Activated CD4-positive, alpha-beta T cell treated with anti-CD3 and anti-CD28 coated beads, Interleukin-2, amount 50 U/mL, for 16 hours (primary cell): ENCODE measurements at regions not wholly inside any gene's neighbourhood (a gene's known extent, or its start where the extent isn't known, plus 50 kb on each side); places are given as distances from the start of the nearest gene placed in this dataset.
"Not testable (repeated sequence)": the region's sequence is repeated elsewhere in the genome, so short reads cannot be mapped to it uniquely, and the experiment has no call there.

ENCODE experiments used
- DNase-seq: peaks from one replicate; pipeline ENCODE4 v3.0.0-alpha.2; 2020

DNA sequence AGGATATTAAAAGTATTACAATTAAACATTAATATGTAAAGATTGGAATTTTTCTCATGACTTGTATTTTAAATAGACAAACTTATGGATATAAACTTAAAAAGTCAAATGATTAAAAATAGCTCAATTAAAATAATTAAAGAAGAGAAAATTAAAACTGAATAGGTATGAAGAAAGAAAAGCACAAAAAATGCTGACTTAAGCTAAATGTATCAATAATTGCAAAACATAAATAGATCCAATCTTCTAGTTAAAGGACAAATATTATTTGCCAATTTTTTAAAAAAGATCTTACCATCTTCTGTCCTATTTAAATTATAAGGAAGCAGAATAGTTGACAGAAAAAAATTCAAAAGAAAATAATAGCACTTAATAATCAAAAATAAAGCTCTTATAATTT, 646.3 kb upstream of the ANKRD30A start:
- no peak for DNase-seq

DNA sequence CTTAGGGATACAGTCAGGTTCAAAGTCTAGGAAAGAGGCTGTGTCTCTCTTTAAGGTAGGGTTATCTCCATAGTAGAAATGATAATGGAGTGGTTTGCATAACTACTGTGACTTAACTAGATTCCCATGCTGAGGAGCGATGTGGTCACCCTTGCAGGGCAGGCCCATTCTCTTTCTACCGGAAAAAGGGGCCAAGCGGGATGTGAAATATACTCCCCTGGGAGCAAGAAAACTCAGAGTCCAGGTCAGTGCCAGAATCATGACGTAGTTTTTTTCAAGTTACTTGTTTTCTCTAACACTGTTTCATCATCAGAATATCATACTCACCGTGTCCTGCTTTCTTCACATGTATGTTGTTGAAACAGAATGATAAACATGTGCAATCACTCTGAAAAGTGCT, 649.0 kb upstream of the ANKRD30A start:
- no peak for DNase-seq

DNA sequence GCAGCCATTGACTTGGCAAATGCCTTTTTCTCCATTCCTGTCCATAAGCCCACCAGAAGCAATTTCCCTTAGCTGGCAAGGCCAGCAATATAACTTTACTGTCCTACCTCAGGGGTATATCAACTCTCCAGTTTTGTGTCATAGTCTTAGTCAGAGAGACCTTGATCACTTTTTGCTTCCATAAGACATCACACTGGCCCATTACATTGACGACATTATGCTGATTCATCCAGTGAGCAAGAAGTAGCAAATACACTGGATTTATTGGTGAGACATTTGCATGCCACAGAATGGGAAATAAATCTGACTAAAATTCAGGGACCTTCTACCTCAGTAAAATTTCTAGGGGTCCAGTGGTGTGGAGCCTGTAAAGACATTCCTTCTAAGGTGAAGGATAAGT, 649.7 kb upstream of the ANKRD30A start:
- no peak for DNase-seq

DNA sequence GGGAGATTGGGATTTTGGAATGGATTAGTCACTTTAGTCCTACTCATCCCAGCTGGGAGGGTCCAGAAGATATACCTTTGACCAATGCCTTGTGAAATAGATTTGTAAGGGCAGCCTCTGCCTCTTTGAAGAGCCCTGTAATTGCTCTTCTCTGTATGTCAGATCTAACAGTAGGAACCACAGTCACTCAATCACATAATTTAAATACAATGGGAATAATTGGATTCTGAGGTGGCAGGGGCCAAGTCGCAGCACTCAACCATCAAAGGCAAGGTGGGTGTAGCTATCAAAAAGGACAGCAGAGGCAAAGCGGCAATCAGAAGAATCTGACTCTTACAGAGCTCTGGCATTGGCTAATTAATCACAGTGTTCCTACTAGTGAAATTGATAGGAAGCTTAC, 650.9 kb upstream of the ANKRD30A start:
- no peak for DNase-seq

DNA sequence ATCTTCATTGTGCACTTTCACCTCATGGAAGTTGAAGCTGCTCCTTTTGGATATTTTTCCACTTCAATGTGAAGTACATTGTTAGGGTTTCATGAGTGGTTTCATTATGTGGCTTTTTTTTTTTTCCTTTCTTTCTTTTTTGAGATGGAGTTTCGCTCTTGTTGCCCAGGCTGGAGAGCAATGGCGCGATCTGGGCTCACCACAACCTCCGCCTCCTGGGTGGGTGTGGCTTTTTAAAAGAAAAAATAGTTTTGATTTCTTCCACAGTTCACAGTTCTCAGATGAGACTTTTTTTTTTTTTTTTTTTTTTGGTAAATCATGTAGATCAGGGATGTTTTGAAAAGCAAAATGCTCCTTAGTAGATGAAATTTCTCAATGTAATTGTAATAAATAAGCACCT, 652.3 kb upstream of the ANKRD30A start:
- DNase-seq = no peak

DNA sequence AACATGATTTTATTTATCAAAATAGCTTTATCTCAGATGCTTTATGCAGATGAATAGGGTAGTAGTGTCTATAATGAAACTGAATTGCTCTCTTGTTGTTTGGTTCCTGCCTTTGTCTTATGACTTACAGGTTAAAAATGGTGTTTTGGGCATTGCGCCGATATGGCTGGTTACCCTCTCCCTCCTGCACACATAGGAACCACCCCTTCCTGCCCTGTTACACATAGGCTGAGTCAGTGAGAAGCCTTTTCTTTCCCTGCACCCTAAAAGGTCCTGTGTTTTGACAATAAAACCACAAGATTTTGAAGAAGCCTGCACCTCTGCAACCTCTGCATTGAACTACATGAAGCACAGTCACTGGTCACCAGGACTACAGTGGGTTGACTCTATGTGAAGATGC, 655.8 kb upstream of the ANKRD30A start:
- no peak for DNase-seq

DNA sequence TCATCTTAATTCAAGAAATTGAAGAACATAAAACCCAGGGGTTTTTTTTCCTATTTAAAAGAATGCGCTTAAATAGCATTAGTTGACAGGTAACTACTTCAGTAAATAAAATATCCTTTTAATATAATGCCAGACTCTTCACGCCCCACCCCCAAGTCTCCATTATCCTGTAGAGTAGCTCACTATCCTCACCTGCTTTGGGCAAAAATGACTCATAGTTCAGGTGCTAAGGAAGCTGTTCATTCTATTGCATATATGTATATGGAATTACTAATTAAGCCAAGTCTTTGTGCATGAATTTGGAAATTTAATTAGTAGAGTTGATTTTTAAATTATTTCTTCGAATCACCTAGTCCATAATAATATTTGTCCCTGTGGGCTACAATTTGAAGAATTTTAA, 656.8 kb upstream of the ANKRD30A start:
- DNase-seq = no peak

DNA sequence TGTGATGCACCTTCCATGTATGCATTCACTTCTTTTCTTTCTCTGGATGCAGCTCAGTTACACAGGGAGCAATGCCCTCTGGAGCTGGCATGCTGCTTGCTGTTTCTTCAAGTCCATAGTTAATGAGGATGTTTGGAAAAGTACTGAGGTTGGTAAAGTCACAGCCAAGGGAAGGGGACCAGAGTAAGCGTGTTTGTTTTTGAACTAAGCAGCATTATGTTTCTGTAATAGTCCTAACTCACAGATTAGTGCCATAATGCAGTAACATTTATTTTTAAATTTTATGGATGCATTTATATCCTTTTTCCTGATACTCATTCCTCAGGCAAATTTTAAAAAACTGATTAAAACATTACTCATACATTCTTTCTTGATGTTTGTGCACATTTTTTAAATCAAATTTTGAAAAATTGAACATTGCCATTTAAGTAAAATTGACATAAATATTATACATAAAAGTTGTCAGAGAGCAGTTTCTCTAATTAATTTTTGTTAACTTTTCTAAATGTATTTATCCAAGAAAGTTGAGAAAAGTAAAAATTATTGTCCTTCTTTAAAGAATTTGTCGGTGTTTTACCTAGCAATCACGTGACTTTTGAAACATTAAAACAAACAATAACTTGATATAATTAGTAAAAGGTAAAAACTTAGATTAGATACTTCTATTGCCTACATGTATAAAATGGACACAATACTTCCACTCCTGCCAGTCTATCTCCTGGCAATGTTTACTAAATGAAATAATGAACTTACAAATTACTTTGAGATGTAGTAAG, 659.6 kb upstream of the ANKRD30A start:
- DNase-seq = no peak

DNA sequence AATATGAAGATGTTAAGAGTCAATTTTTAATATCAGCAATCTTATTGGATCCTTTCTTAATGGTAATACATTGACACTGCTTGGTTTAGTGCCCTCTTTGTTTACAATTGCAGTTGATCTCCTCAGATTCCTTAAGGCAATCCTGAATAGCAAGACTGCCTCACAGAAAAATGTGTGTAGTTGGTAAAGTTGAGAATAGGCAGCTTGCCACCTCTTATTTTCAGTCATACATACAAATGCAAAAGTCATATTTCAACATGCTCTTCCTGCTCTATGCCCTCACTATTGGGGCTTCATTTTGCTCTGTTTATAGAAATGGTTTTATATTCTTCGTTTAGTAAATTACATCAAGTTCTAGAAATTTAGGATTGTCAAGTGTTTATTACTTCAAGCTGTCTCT, 661.1 kb upstream of the ANKRD30A start:
- DNase-seq = no peak

DNA sequence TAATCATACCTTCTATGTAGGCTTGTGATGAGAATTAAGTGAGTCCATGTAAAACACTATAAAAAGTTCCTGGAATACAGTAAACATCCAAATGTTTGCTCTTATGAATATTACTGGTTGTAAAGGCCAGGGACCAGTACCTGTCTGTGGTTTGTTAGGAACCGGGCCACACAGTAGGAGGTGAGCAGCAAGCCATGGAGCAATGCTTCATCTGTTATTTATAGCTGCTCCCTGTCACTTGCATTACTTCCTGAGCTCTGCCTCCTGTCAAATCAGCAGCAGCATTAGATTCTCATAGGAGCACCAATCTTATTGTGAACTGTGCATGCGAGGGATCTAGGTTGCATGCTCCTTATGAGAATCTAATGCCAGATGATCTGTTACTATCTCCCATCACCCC, 662.0 kb upstream of the ANKRD30A start:
- no peak for DNase-seq

DNA sequence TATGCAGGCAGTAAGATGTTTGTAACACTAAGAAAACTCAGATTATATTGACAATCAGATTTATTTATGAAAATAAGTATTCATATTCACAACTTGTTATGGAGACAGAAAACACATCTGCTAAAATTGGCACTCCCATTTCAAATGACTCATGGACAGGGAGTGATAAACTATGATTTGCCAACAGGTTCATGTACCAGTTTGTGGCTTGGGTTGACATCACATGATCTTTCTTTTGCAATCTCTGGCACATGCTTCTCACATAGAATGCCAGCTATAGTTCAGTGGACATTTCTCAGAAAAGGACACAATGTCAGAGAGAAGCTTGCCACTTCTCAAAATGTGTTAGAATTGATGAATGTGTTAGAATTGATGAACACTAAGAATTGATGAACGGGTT, 663.2 kb upstream of the ANKRD30A start:
- no peak for DNase-seq

DNA sequence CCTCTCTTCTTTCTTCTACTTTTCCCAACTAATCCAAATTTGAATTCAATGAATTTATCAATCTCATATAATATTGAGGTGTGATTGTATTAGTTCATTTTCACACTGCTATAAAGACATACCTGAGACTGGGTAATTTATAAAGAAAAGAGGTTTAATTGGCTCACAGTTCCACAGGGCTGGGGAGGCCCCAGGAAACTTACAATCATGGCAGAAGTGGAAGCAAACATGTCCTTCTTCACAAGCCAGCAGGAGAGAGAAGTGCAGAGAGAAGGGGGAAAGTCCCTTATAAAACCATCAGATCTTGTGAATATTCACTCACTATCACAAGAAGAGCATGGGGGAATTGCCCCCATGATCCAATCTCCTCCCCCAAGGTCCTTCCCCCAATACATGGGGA, 667.0 kb upstream of the ANKRD30A start:
- DNase-seq = not testable (repeated sequence)

DNA sequence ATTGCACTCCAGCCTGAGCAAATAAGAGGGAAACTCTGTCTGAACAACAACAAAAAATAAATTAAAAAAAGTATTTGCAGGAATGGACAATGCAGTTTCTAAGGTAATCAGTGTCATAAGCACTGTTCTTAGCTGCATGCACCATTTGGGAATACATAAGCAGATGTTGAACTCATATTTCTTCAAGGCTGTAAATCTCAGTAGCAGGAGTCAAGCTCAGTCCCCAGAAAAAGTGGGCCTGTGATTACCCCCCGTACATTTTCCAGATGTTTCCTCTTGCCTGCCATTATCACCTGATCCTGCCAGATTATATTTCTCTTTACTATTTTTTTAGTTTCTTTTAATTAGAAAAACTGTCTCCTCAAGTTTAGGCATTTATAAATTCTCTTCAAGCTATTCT, 667.6 kb upstream of the ANKRD30A start:
- DNase-seq = no peak

DNA sequence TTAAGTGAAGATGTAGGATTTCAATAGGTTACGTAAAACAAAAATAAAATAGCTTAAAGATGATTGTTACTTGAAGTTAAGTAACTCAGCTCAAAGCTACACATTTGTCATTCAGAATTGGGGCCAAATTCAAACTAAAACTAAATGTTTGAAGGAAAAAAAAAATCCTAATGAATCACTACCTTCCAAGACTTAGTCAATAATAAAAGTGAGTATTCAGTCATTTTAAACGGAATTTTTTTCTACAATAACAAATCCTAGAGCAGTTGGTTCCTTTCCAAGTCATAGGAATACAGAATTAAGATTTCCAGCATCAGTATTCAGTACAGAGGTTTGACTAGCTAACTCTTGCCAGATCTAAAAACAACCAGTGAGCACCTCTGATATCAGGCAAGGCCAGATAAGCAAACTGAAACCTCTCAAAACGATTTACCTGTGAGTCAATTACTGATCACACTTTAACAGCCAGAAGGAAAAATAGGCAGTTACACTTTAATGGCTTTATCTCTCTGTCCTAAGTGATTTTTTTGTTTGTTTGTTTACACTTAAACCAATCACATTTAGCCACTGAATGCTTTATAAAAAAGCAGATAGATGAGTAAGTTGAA, 669.8 kb upstream of the ANKRD30A start:
- DNase-seq = no peak

DNA sequence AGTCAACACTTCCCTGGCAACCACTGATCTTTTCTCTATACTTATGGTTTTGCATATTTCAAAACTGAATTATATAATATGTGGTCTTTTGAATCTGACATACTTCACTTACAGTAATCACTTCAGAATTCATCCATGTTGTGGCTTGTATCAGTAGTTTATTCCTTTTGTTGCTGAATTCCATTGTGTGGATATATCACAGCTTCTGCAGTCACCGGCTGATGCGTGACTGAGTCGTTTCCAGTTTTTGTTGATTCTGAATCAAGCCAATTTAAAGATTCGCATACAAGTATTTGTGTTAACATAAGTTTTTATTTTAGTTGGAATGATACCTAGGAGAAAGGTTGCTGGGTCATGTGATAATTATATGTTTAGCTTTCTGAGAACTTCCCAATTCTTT, 672.5 kb upstream of the ANKRD30A start:
- no peak for DNase-seq

DNA sequence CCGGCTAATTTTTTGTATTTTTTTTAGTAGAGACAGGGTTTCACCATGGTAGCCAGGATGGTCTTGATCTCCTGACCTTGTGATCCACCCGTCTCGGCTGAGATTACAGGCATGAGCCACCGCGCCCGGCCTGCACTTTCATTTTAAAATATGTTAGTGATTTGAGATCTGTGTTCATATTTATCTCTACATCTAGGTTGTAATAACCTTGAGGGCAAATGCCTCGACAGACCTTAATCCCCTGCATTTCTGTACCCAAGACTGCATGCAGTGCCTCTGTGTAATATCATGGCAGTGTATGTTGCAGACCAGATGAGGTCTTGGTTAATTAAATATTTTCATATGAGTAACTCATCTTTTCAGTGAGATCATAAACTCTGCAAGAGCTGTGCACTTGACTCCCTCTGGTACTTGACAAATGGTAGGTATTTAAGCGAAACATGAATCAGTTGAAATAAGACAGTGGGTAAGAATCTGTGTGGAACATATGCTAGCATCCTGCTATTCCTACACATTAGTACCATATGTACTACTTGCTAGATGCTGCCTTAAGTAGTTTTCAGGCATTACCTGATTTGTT, 673.9 kb upstream of the ANKRD30A start:
- DNase-seq = no peak

DNA sequence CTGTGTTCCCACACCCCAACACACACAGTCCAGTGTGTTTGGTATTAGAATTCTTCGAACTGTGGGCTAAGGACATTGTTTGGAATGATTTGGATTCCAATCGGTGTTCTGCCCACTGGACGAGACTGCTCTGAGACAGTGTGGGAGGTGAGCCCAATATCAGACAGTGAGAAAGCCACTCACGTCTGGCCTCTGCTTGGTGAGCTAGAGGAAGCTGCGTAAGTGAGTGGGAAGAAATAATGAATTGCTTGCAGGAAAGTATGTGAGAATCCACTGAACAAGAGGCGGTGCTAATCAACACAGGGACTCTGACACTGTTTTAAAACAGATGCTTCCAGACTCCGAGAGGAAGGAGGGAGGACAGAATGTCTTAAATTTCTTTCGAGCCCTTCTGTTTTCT, 675.0 kb upstream of the ANKRD30A start:
- no peak for DNase-seq

DNA sequence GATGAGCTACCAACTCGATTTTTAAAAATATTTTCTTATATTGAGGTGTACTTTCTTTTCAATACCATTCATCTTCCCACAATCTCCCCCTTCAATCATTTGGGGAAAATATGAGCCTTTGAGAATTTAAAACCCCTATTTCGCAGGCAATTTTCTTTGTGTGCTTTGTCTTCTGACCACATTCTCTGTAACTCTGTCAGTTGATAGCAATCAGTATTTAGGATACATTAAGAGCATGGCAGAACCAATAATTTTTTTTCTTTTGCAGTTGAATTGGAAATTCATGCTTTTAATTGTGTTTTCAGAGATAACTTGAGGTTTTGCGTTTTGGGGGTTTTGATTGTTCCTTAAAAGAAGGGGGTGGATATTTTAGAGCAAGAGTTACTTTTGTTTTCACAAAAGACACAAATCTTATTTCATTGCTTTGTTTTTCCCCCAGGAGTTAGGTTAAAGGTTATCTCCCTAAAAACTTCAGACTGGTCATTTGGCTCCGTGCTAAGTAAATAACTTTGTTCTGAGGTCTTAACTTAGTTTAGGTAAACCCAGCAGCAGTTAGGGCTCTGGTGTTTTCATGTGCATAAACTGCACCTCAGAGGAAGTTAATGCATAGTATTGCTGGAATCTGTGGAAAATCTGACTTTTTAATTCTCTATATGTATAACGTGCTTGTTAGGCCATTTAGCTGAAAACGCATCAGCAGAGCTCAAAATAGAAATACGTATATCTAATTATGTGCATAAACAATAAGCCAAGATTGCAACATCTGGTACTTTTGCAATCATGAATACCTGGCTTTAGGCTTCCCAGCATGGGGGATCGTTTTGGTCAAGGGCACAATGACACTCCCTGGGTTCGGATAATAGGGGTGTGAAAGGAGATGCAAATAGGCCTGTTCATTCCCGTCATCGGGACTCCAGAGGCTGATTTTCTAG, 676.4 kb upstream of the ANKRD30A start:
- no peak for DNase-seq

DNA sequence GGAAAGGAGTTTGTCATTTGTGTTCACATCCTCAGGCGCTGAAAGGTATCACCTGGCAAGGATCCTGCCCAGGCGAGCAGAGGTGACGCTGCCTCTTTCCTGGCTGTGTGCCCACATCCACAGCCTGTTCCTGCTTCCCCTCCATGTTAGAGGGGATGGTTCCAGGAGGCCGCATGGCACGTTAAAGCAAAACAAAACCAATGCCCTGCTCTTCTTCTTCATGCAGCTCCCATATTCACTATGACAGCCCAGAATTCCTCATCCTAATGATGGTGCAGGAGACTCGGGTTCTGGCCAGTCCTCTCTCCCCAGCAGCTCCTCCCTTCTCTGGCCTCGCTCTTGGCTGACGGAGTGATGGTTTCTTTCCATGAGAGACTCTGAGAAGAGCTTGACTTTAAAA, 678.5 kb upstream of the ANKRD30A start:
- no peak for DNase-seq

DNA sequence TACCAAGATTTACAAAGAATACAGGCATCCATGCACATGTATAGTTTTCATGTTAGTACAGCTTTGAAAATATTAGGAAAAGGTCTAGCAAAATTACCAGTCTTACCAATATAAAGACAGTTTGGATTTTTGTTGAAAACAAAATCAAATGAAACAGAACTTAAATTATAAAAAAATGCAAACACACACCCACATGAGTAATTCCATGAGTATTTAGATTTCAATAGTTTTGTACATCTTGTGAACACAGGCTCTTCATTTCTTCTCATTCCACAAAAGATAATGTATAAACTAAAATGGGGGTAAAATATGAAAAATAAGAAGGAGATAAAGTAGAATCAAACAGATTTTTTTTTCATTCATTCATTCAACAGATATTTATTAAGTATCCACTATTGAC, 682.2 kb upstream of the ANKRD30A start:
- no peak for DNase-seq

DNA sequence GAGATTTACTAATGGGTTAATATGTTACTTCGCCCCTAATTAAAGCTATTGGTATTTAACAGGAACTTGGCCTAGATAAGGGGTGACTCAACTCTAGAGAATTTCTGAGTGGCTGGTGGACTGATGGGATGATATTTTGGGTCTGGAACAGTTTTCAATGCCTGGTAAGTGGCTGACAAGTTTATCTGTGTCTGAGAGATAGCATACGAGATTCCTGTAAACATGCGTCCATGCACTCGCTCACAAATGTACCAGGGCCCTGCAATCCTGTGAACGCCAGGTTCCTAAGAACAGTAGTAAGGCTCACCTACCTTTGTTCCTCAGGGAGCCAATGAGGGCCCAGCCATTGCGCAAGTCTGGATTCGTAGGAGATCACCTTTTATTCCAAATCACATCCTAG, 683.8 kb upstream of the ANKRD30A start:
- DNase-seq = no peak

DNA sequence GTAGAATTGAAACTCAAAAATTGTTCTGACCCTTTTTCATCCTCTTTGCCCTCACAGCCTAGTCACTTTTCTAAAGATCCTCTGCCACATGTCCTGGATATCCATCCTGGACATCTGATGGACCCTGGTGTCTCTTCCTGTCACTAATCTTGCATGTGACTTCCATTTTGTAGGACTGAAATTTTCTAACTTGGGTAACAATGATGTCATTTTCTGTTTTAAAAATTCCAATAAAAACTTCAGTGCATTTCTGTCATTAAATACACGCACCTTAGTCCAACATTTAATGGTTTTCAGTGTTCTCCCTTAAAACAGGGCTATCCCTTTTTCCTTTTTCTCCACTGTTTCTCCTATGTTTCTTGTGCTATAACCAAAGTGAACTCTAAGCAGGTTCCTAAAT, 684.9 kb upstream of the ANKRD30A start:
- DNase-seq = no peak

DNA sequence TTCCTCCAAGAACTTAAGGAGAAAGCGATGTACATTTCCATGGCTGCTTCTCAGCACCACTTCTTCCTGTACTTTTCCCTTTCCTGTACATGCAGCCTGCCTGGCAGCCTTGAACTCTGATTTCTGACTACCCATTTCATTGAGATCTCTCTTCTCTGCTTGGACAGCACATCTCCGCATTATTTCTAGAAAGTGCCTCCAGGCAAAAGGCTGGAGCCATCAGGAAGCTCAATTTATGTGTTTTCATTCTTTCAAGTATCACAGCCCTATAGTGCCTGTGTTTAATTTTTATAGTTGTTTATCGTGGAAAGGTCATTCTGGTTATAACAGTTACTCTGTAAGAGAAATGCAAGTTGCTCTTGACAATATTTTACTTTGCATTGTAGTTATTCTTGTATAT, 688.0 kb upstream of the ANKRD30A start:
- no peak for DNase-seq

DNA sequence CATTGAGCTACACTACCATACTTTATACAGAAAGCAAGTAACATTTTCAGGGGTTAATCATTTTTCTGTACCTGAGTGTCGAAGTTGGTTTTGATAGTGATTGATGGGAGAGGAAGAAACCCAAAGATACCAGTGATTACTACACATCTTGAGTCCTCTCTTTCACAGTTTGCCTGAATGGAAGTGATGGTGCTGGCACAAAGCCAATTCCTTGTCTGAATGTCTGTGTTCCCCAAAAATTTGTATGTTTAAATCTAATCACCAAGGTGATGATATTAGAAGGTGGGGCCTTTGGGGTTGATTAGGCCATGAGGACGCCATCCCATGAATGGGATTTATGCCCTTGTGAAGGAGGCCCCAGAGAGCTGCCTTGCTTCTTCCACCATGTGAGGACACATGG, 696.9 kb upstream of the ANKRD30A start:
- DNase-seq = no peak
